Fibroblast of lung (primary cell): ENCODE measurements at regions not wholly inside any gene's neighbourhood (a gene's known extent, or its start where the extent isn't known, plus 50 kb on each side); places are given as distances from the start of the nearest gene placed in this dataset.

Experiments used
- DNase-seq, 2 donors: peaks; one replicate each; pipeline versions ENCODE4 v3.0.0 to v3.0.0-alpha.2; 2010; ENCODE audit warnings: low read depth in 2 of 2
- H2AFZ ChIP-seq: 2 replicates; pipeline ENCODE4 v1.5.1; 2012; ENCODE audit warnings: low read length, control low read depth, inconsistent platforms
- H3K27ac ChIP-seq: 2 replicates; pipeline ENCODE4 v1.5.1; 2011; ENCODE audit warnings: low read length, control low read depth; ENCODE audit not compliant: insufficient read depth
- H3K27me3 ChIP-seq: 2 replicates; pipeline ENCODE4 v1.5.1; 2011; ENCODE audit warnings: mild to moderate bottlenecking, low read length; ENCODE audit not compliant: control insufficient read depth, insufficient read depth
- H3K36me3 ChIP-seq: 2 replicates; pipeline ENCODE4 v1.5.1; 2011; ENCODE audit warnings: low read length; ENCODE audit not compliant: control insufficient read depth, insufficient read depth
- H3K4me1 ChIP-seq: 2 replicates; pipeline ENCODE4 v1.5.1; 2011; ENCODE audit warnings: low read length; ENCODE audit not compliant: control insufficient read depth, insufficient read depth; ENCODE audit errors: extremely low read depth
- H3K4me2 ChIP-seq: 2 replicates; pipeline ENCODE4 v1.5.1; 2011; ENCODE audit warnings: low read length, control low read depth; ENCODE audit not compliant: insufficient read depth; ENCODE audit errors: extremely low read depth
- H3K4me3 ChIP-seq, 4 experiments: fragments of 200-600 bp in 1 of 4; sonication (generic) in 1 of 4; replicated peaks in 1 of 4; 2 replicates each; pipeline ENCODE4 v1.5.1; 2011 to 2016; ENCODE audit warnings: low read length in 4 of 4, low read depth in 3 of 4, mild to moderate bottlenecking in 3 of 4, control low read depth in 2 of 4, inconsistent platforms in 1 of 4, mixed read lengths in 1 of 4; ENCODE audit not compliant: insufficient read depth in 1 of 4; ENCODE audit errors: control extremely low read depth in 1 of 4
- H3K79me2 ChIP-seq: 2 replicates; pipeline ENCODE4 v1.5.1; 2012; ENCODE audit warnings: mild to moderate bottlenecking, low read length, inconsistent platforms; ENCODE audit not compliant: control insufficient read depth, insufficient read depth
- H3K9ac ChIP-seq: 2 replicates; pipeline ENCODE4 v1.5.1; 2011; ENCODE audit warnings: mild to moderate bottlenecking, low read length, control low read depth; ENCODE audit not compliant: insufficient read depth
- H3K9me3 ChIP-seq: 2 replicates; pipeline ENCODE4 v1.5.1; 2012; ENCODE audit warnings: low read depth, low read length; ENCODE audit not compliant: control insufficient read depth, insufficient read depth
- H4K20me1 ChIP-seq: 2 replicates; pipeline ENCODE4 v1.5.1; 2011; ENCODE audit warnings: low read length; ENCODE audit not compliant: control insufficient read depth, insufficient read depth; ENCODE audit errors: extremely low read depth
- CTCF ChIP-seq, 2 donors: IDR thresholded peaks in 1 of 2; conservative IDR thresholded peaks in 1 of 2; 1 replicate in 1 of 2; 2 replicates in 1 of 2; pipeline ENCODE4 v1.5.1; 2011 to 2012; ENCODE audit warnings: low read length in 2 of 2, control low read depth in 1 of 2, inconsistent platforms in 1 of 2, low read depth in 1 of 2, mild to moderate bottlenecking in 1 of 2
- EZH2 ChIP-seq: IDR thresholded peaks from 2 replicates; pipeline ENCODE4 v1.5.1; 2012; ENCODE audit warnings: low read length, control low read depth, mild to moderate bottlenecking; ENCODE audit errors: missing control alignments

- H3K27me3 ChIP-seq = no peaks in the 10 kb centered on the region
- no peaks in the 10 kb centered on the region for H3K9me3 ChIP-seq
- H2AFZ ChIP-seq = no peak overlapping the region
- DNase-seq = no peak
- H3K4me3 ChIP-seq = no peak overlapping the region
- H4K20me1 ChIP-seq = no peaks in the 10 kb centered on the region
- no peak overlapping the region for H3K27ac ChIP-seq
- TF ChIP-seq EZH2 (no peak), CTCF (conservative IDR thresholded peaks at IDR 0.05 in 1 of 2, IDR thresholded peaks at IDR 0.05 in 1 of 2; ENCODE audit: low read depth in 1 of 2, low read length in 2 of 2) (no peak)
- no peaks in the 10 kb centered on the region for H3K36me3 ChIP-seq
- no peak overlapping the region for H3K4me2 ChIP-seq
- H3K9ac ChIP-seq = no peak overlapping the region
- H3K4me1 ChIP-seq = no peaks in the 10 kb centered on the region
- H3K79me2 ChIP-seq = no peaks in the 10 kb centered on the region
Observed at GRCh38 chr13:83007226-83007625, 875.0 kb downstream of the SLITRK1 start.

- Histone ChIP-seq H3K4me2 (no peak overlapping the region), H3K4me1 (no peaks in the 10 kb centered on the region), H3K9me3 (no peaks in the 10 kb centered on the region), H3K79me2 (no peaks in the 10 kb centered on the region), H3K27me3 (no peaks in the 10 kb centered on the region), H4K20me1 (no peaks in the 10 kb centered on the region), H3K4me3 (no peak overlapping the region), H3K27ac (no peak overlapping the region), H3K9ac (no peak overlapping the region), H3K36me3 (no peaks in the 10 kb centered on the region), H2AFZ (no peak overlapping the region)
- TF ChIP-seq CTCF (conservative IDR thresholded peaks at IDR 0.05 in 1 of 2, IDR thresholded peaks at IDR 0.05 in 1 of 2; ENCODE audit: low read depth in 1 of 2, low read length in 2 of 2) = no peak
- DNase-seq = no peak
Observed at GRCh38 chr13:83003185-83003584, 879.1 kb downstream of the SLITRK1 start.

- no peaks in the 10 kb centered on the region for H4K20me1 ChIP-seq
- no peaks in the 10 kb centered on the region for H3K4me1 ChIP-seq
- no peak overlapping the region for H3K27ac ChIP-seq
- H3K9ac ChIP-seq = no peak overlapping the region
- no peak overlapping the region for H3K4me2 ChIP-seq
- H2AFZ ChIP-seq = no peak overlapping the region
- no peak for DNase-seq
- H3K36me3 ChIP-seq = no peaks in the 10 kb centered on the region
- H3K9me3 ChIP-seq = no peaks in the 10 kb centered on the region
- no peaks in the 10 kb centered on the region for H3K27me3 ChIP-seq
- no peaks in the 10 kb centered on the region for H3K79me2 ChIP-seq
- no peak for TF ChIP-seq CTCF (conservative IDR thresholded peaks at IDR 0.05 in 1 of 2, IDR thresholded peaks at IDR 0.05 in 1 of 2; ENCODE audit: low read depth in 1 of 2, low read length in 2 of 2)
- TF ChIP-seq EZH2 = no peak
- H3K4me3 ChIP-seq = no peak overlapping the region
Observed at GRCh38 chr13:82993417-82993816, 888.9 kb downstream of the SLITRK1 start.
